Renal cortex interstitium (tissue), 11 donors: ENCODE measurements at regions not wholly inside any gene's neighbourhood (a gene's known extent, or its start where the extent isn't known, plus 50 kb on each side); places are given as distances from the start of the nearest gene placed in this dataset.

Experiments
- DNase-seq, 11 donors: peaks; one replicate each; pipeline ENCODE4 v3.0.0-alpha.2; 2013; ENCODE audit warnings: low read depth in 9 of 11, low spot score in 4 of 11; ENCODE audit errors: extremely low read depth in 1 of 11

DNA sequence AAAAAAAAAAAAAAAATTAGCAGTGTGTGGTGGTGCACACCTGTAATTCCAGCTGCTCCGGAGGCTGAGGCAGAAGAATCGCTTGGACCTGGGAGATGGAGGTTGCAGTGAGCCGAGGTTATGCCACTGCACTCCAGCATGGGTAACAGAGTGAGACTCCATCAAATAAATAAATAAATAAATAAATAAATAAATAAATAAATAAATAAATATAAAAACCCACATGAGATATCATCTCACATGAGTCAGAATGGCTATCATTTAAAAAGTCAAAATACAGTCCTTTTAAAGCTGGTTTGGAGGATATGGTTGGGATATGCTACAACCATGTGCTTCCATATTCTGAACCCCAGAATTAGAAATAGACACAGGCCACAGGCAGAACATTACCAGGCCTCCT lies 114.3 kb downstream of the WSCD1 start:
- DNase-seq = no peak

DNA sequence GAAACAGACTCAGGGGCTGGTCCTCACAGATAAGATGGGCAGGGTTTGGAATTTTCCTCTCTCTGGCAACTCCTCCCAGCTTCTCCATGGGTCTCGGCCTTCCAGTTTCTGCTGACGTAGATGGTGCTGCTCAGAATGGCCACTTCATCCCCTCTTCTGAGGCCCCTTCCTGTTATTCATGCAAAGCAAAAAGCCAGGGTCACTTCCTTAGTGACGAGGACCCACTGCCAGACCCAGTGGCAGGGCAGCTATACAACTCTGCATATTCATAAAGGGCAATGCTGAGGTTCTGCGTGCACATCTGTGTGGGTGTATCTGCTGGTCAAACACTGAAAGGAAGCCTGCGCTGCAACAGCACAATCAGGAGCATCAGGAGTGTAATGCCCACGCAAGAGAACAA lies 108.8 kb downstream of the WSCD1 start:
- peak in 2 of 11 donors; percentile 17 to 18 for DNase-seq

DNA sequence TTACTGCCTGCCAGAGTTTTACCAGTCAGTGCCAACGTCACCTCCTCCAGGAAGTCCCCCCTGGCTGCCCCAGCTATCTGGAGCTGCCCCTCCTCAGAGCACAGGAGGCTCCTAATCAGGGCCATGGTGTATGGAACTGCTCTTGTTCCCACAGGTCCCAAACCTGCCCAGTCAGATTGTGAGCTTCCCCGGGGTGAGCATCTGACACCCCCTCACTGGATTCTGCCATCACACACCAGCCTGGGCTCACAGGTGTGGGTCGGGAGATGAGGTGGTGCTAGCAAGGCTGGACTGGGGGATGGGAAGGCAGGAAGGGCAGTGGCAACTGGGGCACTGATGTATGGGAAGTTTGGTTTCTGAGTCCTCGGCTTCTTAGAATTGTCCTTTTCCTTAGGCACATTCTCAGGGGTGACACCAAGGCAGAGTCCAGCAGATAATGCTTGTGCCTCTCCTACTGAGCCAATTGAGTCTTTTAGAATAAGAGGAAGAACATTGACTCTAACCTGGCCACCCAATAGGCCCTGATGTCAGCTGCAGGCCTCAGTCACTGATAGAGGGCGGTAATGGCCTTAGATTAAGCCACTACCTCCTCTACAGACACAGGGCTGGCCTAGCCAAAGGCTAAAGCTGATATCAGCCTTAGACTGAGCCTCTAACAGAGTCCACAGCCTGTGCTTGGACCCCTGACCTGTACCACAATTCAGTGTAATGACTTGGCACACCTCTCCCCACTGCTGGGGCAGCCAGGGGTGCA lies 107.9 kb downstream of the WSCD1 start:
- no peak for DNase-seq
